Activated T-cell treated with anti-CD3 and anti-CD28 coated beads, Interleukin-2, amount 50 U/mL, for 4 hours (primary cell): ENCODE measurements at regions not wholly inside any gene's neighbourhood (a gene's known extent, or its start where the extent isn't known, plus 50 kb on each side); places are given as distances from the start of the nearest gene placed in this dataset.

Source experiments
- ATAC-seq, 2 donors: fragments of 200-7000 bp; cut with Tn5 transposase; one replicate each; pipeline ENCODE4 v1.10.0; 2021
- DNase-seq: peaks from one replicate; pipeline ENCODE4 v3.0.0-alpha.2; 2020
- H3K27me3 Mint-ChIP-seq: one replicate; pipeline ENCODE4 v1.8.0; 2021; ENCODE audit warnings: low read depth, mixed read lengths
- H3K36me3 Mint-ChIP-seq: one replicate; pipeline ENCODE4 v1.8.0; 2022; ENCODE audit warnings: mixed read lengths; ENCODE audit not compliant: insufficient read depth
- H3K4me1 Mint-ChIP-seq: one replicate; pipeline ENCODE4 v1.8.0; 2021; ENCODE audit warnings: low read depth, mixed read lengths
- H3K4me3 Mint-ChIP-seq: one replicate; pipeline ENCODE4 v1.8.0; 2021; ENCODE audit warnings: mild to moderate bottlenecking, moderate library complexity, mixed read lengths
- H3K9me3 Mint-ChIP-seq: one replicate; pipeline ENCODE4 v1.8.0; 2021; ENCODE audit warnings: mixed read lengths

GRCh38 chr7:72524037-72524436 is 111.9 kb upstream of the CALN1 start:
- Mint-ChIP-seq H3K27me3 (peaks cover 3% of the 10 kb centered on the region), H3K4me1 (no peaks in the 10 kb centered on the region), H3K4me3 (no peak overlapping the region), H3K36me3 (no peaks in the 10 kb centered on the region), H3K9me3 (peaks cover 8% of the 10 kb centered on the region)
- DNase-seq (no peak), ATAC-seq (no peak)

GRCh38 chr7:72504061-72504706 is 92.0 kb upstream of the CALN1 start:
- Mint-ChIP-seq H3K4me3 (no peak overlapping the region), H3K9me3 (no peaks in the 10 kb centered on the region), H3K4me1 (no peaks in the 10 kb centered on the region), H3K27me3 (no peaks in the 10 kb centered on the region), H3K36me3 (no peaks in the 10 kb centered on the region)
- DNase-seq: no peak
- ATAC-seq: no peak

GRCh38 chr7:72503644-72504043 is 91.5 kb upstream of the CALN1 start:
- Mint-ChIP-seq H3K9me3 (no peaks in the 10 kb centered on the region), H3K27me3 (no peaks in the 10 kb centered on the region), H3K4me1 (no peaks in the 10 kb centered on the region), H3K4me3 (no peak overlapping the region), H3K36me3 (no peaks in the 10 kb centered on the region)
- ATAC-seq: no peak
- no peak for DNase-seq

GRCh38 chr7:72494807-72495206 is 82.7 kb upstream of the CALN1 start:
- Mint-ChIP-seq H3K9me3 (peaks cover 16% of the 10 kb centered on the region), H3K4me3 (no peak overlapping the region), H3K36me3 (no peaks in the 10 kb centered on the region), H3K27me3 (peaks cover 6% of the 10 kb centered on the region), H3K4me1 (no peaks in the 10 kb centered on the region)
- DNase-seq (no peak), ATAC-seq (no peak)

- no peaks in the 10 kb centered on the region for H3K36me3 Mint-ChIP-seq
- no peak overlapping the region for H3K4me3 Mint-ChIP-seq
- peaks cover 16% of the 10 kb centered on the region for H3K9me3 Mint-ChIP-seq
- ATAC-seq (no peak), DNase-seq (peak; percentile 22)
- no peaks in the 10 kb centered on the region for H3K4me1 Mint-ChIP-seq
- H3K27me3 Mint-ChIP-seq: peaks cover 6% of the 10 kb centered on the region
These were observed 81.9 kb upstream of the CALN1 start for GRCh38 chr7:72493850-72494661.

GRCh38 chr7:72492461-72493065 is 80.4 kb upstream of the CALN1 start:
- Mint-ChIP-seq H3K4me3 (no peak overlapping the region), H3K9me3 (peaks cover 10% of the 10 kb centered on the region), H3K36me3 (no peaks in the 10 kb centered on the region), H3K27me3 (peaks cover 6% of the 10 kb centered on the region), H3K4me1 (no peaks in the 10 kb centered on the region)
- ATAC-seq (no peak), DNase-seq (no peak)

GRCh38 chr7:72490301-72490700 is 78.2 kb upstream of the CALN1 start:
- no peaks in the 10 kb centered on the region for H3K4me1 Mint-ChIP-seq
- peaks cover 8% of the 10 kb centered on the region for H3K9me3 Mint-ChIP-seq
- no peaks in the 10 kb centered on the region for H3K36me3 Mint-ChIP-seq
- no peak for ATAC-seq
- no peak for DNase-seq
- no peak overlapping the region for H3K4me3 Mint-ChIP-seq
- H3K27me3 Mint-ChIP-seq: peaks cover 5% of the 10 kb centered on the region

- Mint-ChIP-seq H3K36me3 (no peaks in the 10 kb centered on the region), H3K9me3 (no peaks in the 10 kb centered on the region), H3K4me1 (no peaks in the 10 kb centered on the region), H3K4me3 (no peak overlapping the region), H3K27me3 (peaks cover 10% of the 10 kb centered on the region)
- ATAC-seq (no peak), DNase-seq (no peak)
These were observed 69.8 kb upstream of the CALN1 start for GRCh38 chr7:72481934-72482333.

GRCh38 chr7:72476608-72477305 is 64.6 kb upstream of the CALN1 start:
- Mint-ChIP-seq H3K27me3 (no peaks in the 10 kb centered on the region), H3K4me3 (no peak overlapping the region), H3K36me3 (no peaks in the 10 kb centered on the region), H3K4me1 (no peaks in the 10 kb centered on the region), H3K9me3 (peaks cover 4% of the 10 kb centered on the region)
- no peak for ATAC-seq
- no peak for DNase-seq

GRCh38 chr7:72467237-72467636 is 55.1 kb upstream of the CALN1 start:
- no peak for DNase-seq
- Mint-ChIP-seq H3K27me3 (no peaks in the 10 kb centered on the region), H3K4me3 (no peak overlapping the region), H3K9me3 (peaks cover 4% of the 10 kb centered on the region), H3K4me1 (no peaks in the 10 kb centered on the region), H3K36me3 (no peaks in the 10 kb centered on the region)
- no peak for ATAC-seq

- no peak overlapping the region for H3K4me3 Mint-ChIP-seq
- H3K27me3 Mint-ChIP-seq: no peaks in the 10 kb centered on the region
- DNase-seq: no peak
- no peak for ATAC-seq
- peaks cover 4% of the 10 kb centered on the region for H3K9me3 Mint-ChIP-seq
- no peaks in the 10 kb centered on the region for H3K36me3 Mint-ChIP-seq
- no peaks in the 10 kb centered on the region for H3K4me1 Mint-ChIP-seq
These were observed 54.7 kb upstream of the CALN1 start for GRCh38 chr7:72466797-72467196.

GRCh38 chr7:72465521-72465920 is 53.4 kb upstream of the CALN1 start:
- no peaks in the 10 kb centered on the region for H3K4me1 Mint-ChIP-seq
- no peak overlapping the region for H3K4me3 Mint-ChIP-seq
- DNase-seq: no peak
- peaks cover 4% of the 10 kb centered on the region for H3K9me3 Mint-ChIP-seq
- no peaks in the 10 kb centered on the region for H3K36me3 Mint-ChIP-seq
- no peaks in the 10 kb centered on the region for H3K27me3 Mint-ChIP-seq
- no peak for ATAC-seq

GRCh38 chr7:72462311-72462710 is 50.2 kb upstream of the CALN1 start:
- ATAC-seq: no peak
- H3K36me3 Mint-ChIP-seq: no peaks in the 10 kb centered on the region
- H3K27me3 Mint-ChIP-seq: no peaks in the 10 kb centered on the region
- no peak overlapping the region for H3K4me3 Mint-ChIP-seq
- no peak for DNase-seq
- H3K9me3 Mint-ChIP-seq: no peaks in the 10 kb centered on the region
- no peaks in the 10 kb centered on the region for H3K4me1 Mint-ChIP-seq
